Activated CD4-positive, alpha-beta memory T cell treated with anti-CD3 and anti-CD28 coated beads for 36 hours (primary cell): ENCODE measurements at regions not wholly inside any gene's neighbourhood (a gene's known extent, or its start where the extent isn't known, plus 50 kb on each side); places are given as distances from the start of the nearest gene placed in this dataset.

Source experiments
- CTCF ChIA-PET: fragments of 350-600 bp; sonication (Branson Sonifier 250); formaldehyde crosslinking; loops from one replicate; lab custom pipeline; 2021; ENCODE audit warnings: antibody characterized with exemption, inconsistent platforms; lab: Charles Lee
- POLR2A ChIA-PET: fragments of 350-600 bp; sonication (Branson Sonifier 250); formaldehyde crosslinking; loops from one replicate; lab custom pipeline; 2021; ENCODE audit warnings: antibody characterized with exemption; lab: Charles Lee
- DNase-seq: peaks from one replicate; pipeline ENCODE4 v3.0.0-alpha.2; 2020
- H3K27ac Mint-ChIP-seq: one replicate; pipeline ENCODE4 v1.8.0; 2021; ENCODE audit warnings: mixed read lengths
- H3K27me3 Mint-ChIP-seq: one replicate; pipeline ENCODE4 v1.8.0; 2021; ENCODE audit warnings: mixed read lengths
- H3K36me3 Mint-ChIP-seq: one replicate; pipeline ENCODE4 v1.8.0; 2021; ENCODE audit warnings: mixed read lengths
- H3K4me1 Mint-ChIP-seq: one replicate; pipeline ENCODE4 v1.8.0; 2021; ENCODE audit warnings: low read depth, mixed read lengths
- H3K4me3 Mint-ChIP-seq: one replicate; pipeline ENCODE4 v1.8.0; 2021; ENCODE audit warnings: mild to moderate bottlenecking, mixed read lengths
- H3K9me3 Mint-ChIP-seq: one replicate; pipeline ENCODE4 v1.8.0; 2021; ENCODE audit warnings: mixed read lengths
- intact Hi-C: fragments of 100-400 bp; cut with micrococcal nuclease; formaldehyde crosslinking; loops from one replicate; pipeline ENCODE4 v1.15.1; 2023

DNA sequence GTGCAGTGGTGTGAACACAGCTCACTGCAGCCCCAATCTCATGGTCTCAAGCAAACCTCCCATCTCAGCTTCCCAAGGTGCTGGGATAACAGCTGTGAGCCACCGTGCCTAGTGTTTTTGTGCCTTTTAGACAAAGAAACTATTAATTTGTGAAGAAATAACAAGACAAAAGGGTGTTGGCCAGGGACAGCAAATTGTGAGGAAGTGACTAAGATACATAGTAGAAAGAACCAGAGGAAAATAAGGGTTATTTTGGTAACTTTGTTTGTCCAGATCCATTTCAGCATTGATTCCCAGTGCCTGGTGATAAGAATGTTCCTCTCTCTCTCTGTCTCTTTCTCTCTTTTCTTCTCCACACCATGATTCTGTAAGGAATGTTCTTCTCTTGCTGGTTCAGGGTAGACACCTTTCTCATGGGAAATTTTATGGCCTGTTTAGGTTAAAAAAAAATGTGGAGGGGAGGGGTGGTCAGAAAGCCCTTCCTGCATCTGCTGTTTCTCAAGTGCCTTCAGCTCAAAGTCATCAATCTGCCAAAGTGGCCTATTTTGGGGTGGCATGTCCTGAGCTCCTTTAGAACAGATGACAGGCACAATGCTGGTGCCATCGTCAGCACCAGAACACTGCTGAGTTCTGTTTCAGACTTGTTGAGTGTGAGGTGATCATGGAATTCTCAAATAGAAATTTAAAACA, 184.4 kb upstream of the EEA1 start:
- no peaks in the 10 kb centered on the region for H3K9me3 Mint-ChIP-seq
- POLR2A ChIA-PET: no interaction called here
- no peak for DNase-seq
- H3K36me3 Mint-ChIP-seq: no peaks in the 10 kb centered on the region
- H3K27me3 Mint-ChIP-seq: no peaks in the 10 kb centered on the region
- no peak overlapping the region for H3K4me3 Mint-ChIP-seq
- no peak overlapping the region for H3K27ac Mint-ChIP-seq
- CTCF ChIA-PET: no interaction called here
- peaks cover 9% of the 10 kb centered on the region for H3K4me1 Mint-ChIP-seq
- intact Hi-C loops: no loop called here

DNA sequence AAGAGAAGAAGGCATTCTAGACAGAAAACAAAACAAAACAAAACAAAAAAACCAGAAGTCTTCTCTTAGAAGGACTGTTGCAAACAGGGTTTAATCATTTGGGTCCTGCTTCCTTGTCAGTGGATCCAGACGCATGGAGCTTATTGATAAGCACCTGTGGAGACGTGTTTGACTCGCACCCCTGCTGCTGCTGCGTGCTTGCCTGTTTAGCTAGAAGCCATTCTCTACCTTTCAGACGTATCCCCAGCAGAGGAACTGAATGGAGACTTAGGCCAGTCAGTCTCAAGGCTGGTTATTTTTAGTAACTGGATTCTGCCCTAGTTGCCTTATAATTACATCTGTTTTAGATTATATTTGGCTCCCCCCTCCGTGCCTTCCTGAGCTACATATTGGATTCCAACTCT, 186.1 kb upstream of the EEA1 start:
- H3K27me3 Mint-ChIP-seq: peaks cover 3% of the 10 kb centered on the region
- ChIA-PET POLR2A (no interaction called here), CTCF (interaction anchor here (2.2 kb wide), 1 partner anchor 17 kb away, joined by 6 read pairs; no protein-coding TSS in a partner anchor)
- no peak for DNase-seq
- no peak overlapping the region for H3K27ac Mint-ChIP-seq
- intact Hi-C loops: no loop called here
- no peaks in the 10 kb centered on the region for H3K4me1 Mint-ChIP-seq
- no peaks in the 10 kb centered on the region for H3K36me3 Mint-ChIP-seq
- H3K4me3 Mint-ChIP-seq: no peak overlapping the region
- H3K9me3 Mint-ChIP-seq: no peaks in the 10 kb centered on the region

GRCh38 chr12:93115646-93116045, 186.6 kb upstream of the EEA1 start:
- Mint-ChIP-seq H3K4me3 (no peak overlapping the region), H3K27ac (no peak overlapping the region), H3K36me3 (no peaks in the 10 kb centered on the region), H3K9me3 (no peaks in the 10 kb centered on the region), H3K4me1 (no peaks in the 10 kb centered on the region), H3K27me3 (peaks cover 3% of the 10 kb centered on the region)
- ChIA-PET CTCF (interaction anchor here (2.2 kb wide), 1 partner anchor 18 kb away, joined by 6 read pairs; no protein-coding TSS in a partner anchor), POLR2A (no interaction called here)
- intact Hi-C loops: no loop called here
- no peak for DNase-seq

DNA sequence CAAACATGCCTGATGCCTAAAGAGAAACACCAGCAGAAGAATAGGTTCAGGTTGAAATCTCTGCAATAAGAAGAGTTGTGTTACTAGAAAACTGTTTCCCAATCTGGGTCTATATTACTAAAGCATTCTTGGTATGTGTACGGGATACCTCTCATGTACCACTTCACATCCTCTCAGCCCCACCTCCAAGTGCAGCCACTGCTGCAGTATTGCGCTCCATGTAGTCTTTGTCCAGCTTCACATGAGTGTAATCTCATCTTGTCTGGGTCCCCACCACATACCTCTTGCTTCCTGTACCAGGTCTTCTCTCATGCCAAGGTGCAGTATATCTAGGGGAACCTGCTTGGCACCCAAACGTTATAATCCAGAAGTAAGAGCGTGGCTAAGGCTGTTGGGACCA, 187.5 kb upstream of the EEA1 start:
- POLR2A ChIA-PET: no interaction called here

GRCh38 chr12:93121729-93122488, 192.8 kb upstream of the EEA1 start:
- ChIA-PET CTCF (interaction anchor here (0.5 kb wide), 1 partner anchor 294 kb away, joined by 3 read pairs; no protein-coding TSS in a partner anchor), POLR2A (no interaction called here)
- H3K36me3 Mint-ChIP-seq: no peaks in the 10 kb centered on the region
- H3K9me3 Mint-ChIP-seq: no peaks in the 10 kb centered on the region
- intact Hi-C loops: no loop called here
- no peak overlapping the region for H3K27ac Mint-ChIP-seq
- no peaks in the 10 kb centered on the region for H3K4me1 Mint-ChIP-seq
- DNase-seq: no peak
- H3K4me3 Mint-ChIP-seq: no peak overlapping the region
- H3K27me3 Mint-ChIP-seq: peaks cover 3% of the 10 kb centered on the region

More for the DNA sequence above, 187.5 kb upstream of the EEA1 start:
- DNase-seq: no peak
- Mint-ChIP-seq H3K4me3 (no peak overlapping the region), H3K9me3 (no peaks in the 10 kb centered on the region), H3K36me3 (no peaks in the 10 kb centered on the region), H3K27ac (no peak overlapping the region), H3K27me3 (peaks cover 3% of the 10 kb centered on the region), H3K4me1 (no peaks in the 10 kb centered on the region)
- CTCF ChIA-PET: interaction anchor here (2.2 kb wide), 1 partner anchor 19 kb away, joined by 6 read pairs; no protein-coding TSS in a partner anchor
- intact Hi-C loops: no loop called here

DNA sequence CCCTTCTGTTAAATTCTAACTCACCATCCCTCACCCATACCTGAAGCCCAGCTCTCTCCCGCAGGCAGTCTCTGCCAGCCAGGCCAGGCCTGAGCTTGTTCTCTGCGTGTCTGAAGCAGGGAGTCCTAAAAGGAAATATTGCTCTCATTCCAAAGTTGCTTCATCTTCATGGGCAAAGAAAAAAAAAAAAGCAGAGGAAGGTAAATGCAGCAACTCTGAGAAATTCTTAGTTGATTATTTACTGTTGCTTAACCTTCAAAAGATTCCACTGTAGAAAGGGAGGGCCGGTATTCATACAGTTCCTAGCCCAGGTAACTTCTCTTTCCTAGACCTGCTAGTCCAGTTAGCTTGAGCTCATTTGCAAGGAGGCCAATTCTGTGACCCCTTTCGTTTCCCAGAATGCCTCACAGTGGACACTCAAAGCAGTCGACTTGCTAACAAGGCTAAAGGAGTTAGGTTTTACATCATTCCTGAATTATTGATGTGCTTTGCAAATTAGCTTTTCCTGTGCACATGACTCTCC, 193.5 kb upstream of the EEA1 start:
- H3K27ac Mint-ChIP-seq: no peak overlapping the region
- CTCF ChIA-PET: no interaction called here

DNA sequence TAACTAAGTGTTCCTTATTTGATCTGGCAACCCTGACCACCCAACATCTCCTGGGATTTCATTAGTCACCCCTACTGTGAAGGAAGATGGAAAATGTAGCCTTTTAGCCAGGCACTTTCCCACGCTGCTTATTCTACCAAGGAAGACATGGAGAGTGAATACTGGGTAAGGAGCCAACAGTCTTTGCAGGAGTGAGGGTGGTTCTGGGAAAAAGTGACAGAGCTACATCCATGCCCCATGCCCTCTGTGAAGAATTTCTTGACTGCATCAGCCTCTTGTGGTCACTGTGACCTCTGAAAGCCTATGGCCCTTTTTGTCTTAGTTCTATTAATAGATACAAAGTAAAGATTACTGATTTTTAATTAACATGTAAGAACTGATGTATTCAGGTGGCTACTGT, 196.0 kb upstream of the EEA1 start:
- no peaks in the 10 kb centered on the region for H3K27me3 Mint-ChIP-seq
- H3K27ac Mint-ChIP-seq: no peak overlapping the region
- POLR2A ChIA-PET: no interaction called here
- intact Hi-C loops: no loop called here
- H3K36me3 Mint-ChIP-seq: no peaks in the 10 kb centered on the region
- no peak for DNase-seq
- H3K9me3 Mint-ChIP-seq: no peaks in the 10 kb centered on the region
- H3K4me1 Mint-ChIP-seq: no peaks in the 10 kb centered on the region
- CTCF ChIA-PET: no interaction called here
- no peak overlapping the region for H3K4me3 Mint-ChIP-seq

More for the DNA sequence above, 193.5 kb upstream of the EEA1 start:
- no peaks in the 10 kb centered on the region for H3K9me3 Mint-ChIP-seq
- H3K4me3 Mint-ChIP-seq: no peak overlapping the region
- no peaks in the 10 kb centered on the region for H3K36me3 Mint-ChIP-seq
- no peak for DNase-seq
- POLR2A ChIA-PET: no interaction called here
- no peaks in the 10 kb centered on the region for H3K4me1 Mint-ChIP-seq
- peaks cover 3% of the 10 kb centered on the region for H3K27me3 Mint-ChIP-seq
- intact Hi-C loops: no loop called here

GRCh38 chr12:93126069-93126474, 197.0 kb upstream of the EEA1 start:
- Mint-ChIP-seq H3K9me3 (no peaks in the 10 kb centered on the region), H3K27ac (no peak overlapping the region), H3K4me3 (no peak overlapping the region), H3K4me1 (no peaks in the 10 kb centered on the region), H3K36me3 (no peaks in the 10 kb centered on the region), H3K27me3 (no peaks in the 10 kb centered on the region)
- no peak for DNase-seq
- ChIA-PET CTCF (no interaction called here), POLR2A (no interaction called here)
- intact Hi-C loops: no loop called here

- intact Hi-C loops: no loop called here
- POLR2A ChIA-PET: no interaction called here
- CTCF ChIA-PET: no interaction called here
- no peaks in the 10 kb centered on the region for H3K36me3 Mint-ChIP-seq
- H3K4me3 Mint-ChIP-seq: no peak overlapping the region
- H3K9me3 Mint-ChIP-seq: no peaks in the 10 kb centered on the region
- H3K27ac Mint-ChIP-seq: no peak overlapping the region
- H3K27me3 Mint-ChIP-seq: no peaks in the 10 kb centered on the region
- no peaks in the 10 kb centered on the region for H3K4me1 Mint-ChIP-seq
- DNase-seq: no peak
Measured at GRCh38 chr12:93127107-93127560, 198.0 kb upstream of the EEA1 start.

- CTCF ChIA-PET: no interaction called here
Measured at GRCh38 chr12:93127582-93128331, 198.7 kb upstream of the EEA1 start.

GRCh38 chr12:93128332-93128707, 199.2 kb upstream of the EEA1 start:
- POLR2A ChIA-PET: no interaction called here
- intact Hi-C loops: no loop called here
- CTCF ChIA-PET: no interaction called here

More at GRCh38 chr12:93127582-93128331, 198.7 kb upstream of the EEA1 start:
- intact Hi-C loops: no loop called here
- no peaks in the 10 kb centered on the region for H3K4me1 Mint-ChIP-seq
- POLR2A ChIA-PET: no interaction called here
- no peak for DNase-seq
- no peak overlapping the region for H3K4me3 Mint-ChIP-seq
- no peak overlapping the region for H3K27ac Mint-ChIP-seq
- no peaks in the 10 kb centered on the region for H3K36me3 Mint-ChIP-seq
- H3K9me3 Mint-ChIP-seq: no peaks in the 10 kb centered on the region
- H3K27me3 Mint-ChIP-seq: no peaks in the 10 kb centered on the region

More at GRCh38 chr12:93128332-93128707, 199.2 kb upstream of the EEA1 start:
- Mint-ChIP-seq H3K4me1 (no peaks in the 10 kb centered on the region), H3K4me3 (no peak overlapping the region), H3K27me3 (no peaks in the 10 kb centered on the region), H3K27ac (no peak overlapping the region), H3K36me3 (no peaks in the 10 kb centered on the region), H3K9me3 (no peaks in the 10 kb centered on the region)
- DNase-seq: no peak
